ENCODE measurements at regions not wholly inside any gene's neighbourhood (a gene's known extent, or its start where the extent isn't known, plus 50 kb on each side); places are given as distances from the start of the nearest gene placed in this dataset.

DNA sequence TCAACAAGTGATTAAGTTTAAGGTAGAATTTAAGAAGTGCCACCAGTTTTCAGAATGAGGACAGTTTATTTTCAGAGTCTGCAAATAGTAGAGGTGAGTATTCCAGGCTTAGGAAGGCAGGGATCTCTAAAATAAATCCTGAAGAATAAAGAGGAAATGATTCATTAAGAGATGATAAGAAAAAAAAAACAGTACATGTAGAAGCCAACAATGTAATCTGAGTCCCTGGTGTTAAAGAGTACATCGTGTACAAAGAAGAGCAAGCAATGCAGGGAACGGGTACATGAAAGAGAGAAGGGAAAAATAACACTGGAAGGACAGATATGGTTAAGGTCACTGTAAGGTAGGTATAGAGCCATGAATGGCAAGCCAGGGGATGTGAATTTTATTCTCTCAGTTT is 95.2 kb upstream of the FOXG1 start:
- DNase-seq (ENCODE audit: low spot score), result no peak
- peak; percentile 81 for ATAC-seq (ENCODE audit: low read depth)
- peaks cover 5% of the 10 kb centered on the region for H3K36me3 ChIP-seq (ENCODE audit: low read depth)
- peaks cover 51% of the 10 kb centered on the region for H3K4me1 ChIP-seq (ENCODE audit: insufficient read depth, poor library complexity, severe bottlenecking)
- H3K27ac ChIP-seq (ENCODE audit: poor library complexity, severe bottlenecking), result peak overlapping the region; percentile 95
- TF ChIP-seq, protein P1, sequence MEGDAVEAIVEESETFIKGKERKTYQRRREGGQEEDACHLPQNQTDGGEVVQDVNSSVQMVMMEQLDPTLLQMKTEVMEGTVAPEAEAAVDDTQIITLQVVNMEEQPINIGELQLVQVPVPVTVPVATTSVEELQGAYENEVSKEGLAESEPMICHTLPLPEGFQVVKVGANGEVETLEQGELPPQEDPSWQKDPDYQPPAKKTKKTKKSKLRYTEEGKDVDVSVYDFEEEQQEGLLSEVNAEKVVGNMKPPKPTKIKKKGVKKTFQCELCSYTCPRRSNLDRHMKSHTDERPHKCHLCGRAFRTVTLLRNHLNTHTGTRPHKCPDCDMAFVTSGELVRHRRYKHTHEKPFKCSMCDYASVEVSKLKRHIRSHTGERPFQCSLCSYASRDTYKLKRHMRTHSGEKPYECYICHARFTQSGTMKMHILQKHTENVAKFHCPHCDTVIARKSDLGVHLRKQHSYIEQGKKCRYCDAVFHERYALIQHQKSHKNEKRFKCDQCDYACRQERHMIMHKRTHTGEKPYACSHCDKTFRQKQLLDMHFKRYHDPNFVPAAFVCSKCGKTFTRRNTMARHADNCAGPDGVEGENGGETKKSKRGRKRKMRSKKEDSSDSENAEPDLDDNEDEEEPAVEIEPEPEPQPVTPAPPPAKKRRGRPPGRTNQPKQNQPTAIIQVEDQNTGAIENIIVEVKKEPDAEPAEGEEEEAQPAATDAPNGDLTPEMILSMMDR (IDR thresholded peaks at IDR 0.05; ENCODE audit: poor library complexity, severe bottlenecking), result no peak
- no peak overlapping the region for H3K4me3 ChIP-seq (ENCODE audit: severe bottlenecking)
- no peaks in the 10 kb centered on the region for H3K9me3 ChIP-seq (ENCODE audit: severe bottlenecking)
- H3K27me3 ChIP-seq (ENCODE audit: insufficient read depth, poor library complexity, severe bottlenecking), result no peaks in the 10 kb centered on the region

DNA sequence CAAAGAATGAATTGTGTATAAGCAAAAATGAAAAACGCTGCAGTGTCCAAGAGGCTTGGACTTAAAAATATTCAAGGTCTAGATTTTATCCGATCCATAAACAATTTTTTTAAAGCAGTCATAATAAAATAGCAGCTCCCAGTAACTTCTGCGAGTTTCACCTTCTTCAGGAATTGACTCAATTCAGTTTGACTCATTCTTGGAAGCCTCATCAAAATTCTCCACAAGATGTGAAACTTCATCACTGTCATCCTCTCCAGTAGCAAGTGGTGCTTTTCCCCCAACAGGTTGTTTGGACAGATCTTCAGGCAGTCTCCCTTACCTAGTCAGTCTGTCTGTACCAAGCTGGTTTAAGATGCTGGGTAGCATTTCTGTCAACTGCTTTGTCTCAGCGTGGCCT is 93.5 kb upstream of the FOXG1 start:
- H3K36me3 ChIP-seq (ENCODE audit: low read depth), result peaks cover 5% of the 10 kb centered on the region
- H3K27ac ChIP-seq (ENCODE audit: poor library complexity, severe bottlenecking), result peak overlapping the region; percentile 95
- no peaks in the 10 kb centered on the region for H3K27me3 ChIP-seq (ENCODE audit: insufficient read depth, poor library complexity, severe bottlenecking)
- H3K4me3 ChIP-seq (ENCODE audit: severe bottlenecking), result no peak overlapping the region
- ATAC-seq (ENCODE audit: low read depth) (no peak), DNase-seq (ENCODE audit: low spot score) (no peak)
- no peaks in the 10 kb centered on the region for H3K9me3 ChIP-seq (ENCODE audit: severe bottlenecking)
- TF ChIP-seq, protein P1 (IDR thresholded peaks at IDR 0.05; ENCODE audit: poor library complexity, severe bottlenecking), result no peak
- peaks cover 62% of the 10 kb centered on the region for H3K4me1 ChIP-seq (ENCODE audit: insufficient read depth, poor library complexity, severe bottlenecking)

DNA sequence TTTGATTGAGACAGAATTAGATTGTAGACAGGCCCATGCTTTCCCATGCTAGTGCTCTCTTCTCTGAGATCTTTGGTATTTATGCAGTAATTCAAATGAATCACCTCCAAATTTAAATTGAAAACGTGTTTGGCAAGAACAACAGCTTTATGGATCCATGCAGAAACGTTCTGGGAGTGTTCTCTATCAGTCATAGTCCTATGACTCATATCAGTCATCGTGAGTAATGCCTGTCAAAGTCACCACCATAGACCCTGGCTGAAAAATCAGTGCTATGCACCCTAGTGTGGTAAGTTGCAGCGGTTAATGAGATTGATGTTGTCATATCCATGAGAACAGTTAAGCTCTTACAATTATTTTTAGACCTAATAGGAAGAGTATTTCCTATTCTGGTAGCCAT is 90.1 kb upstream of the FOXG1 start:
- H3K36me3 ChIP-seq (ENCODE audit: low read depth), result peaks cover 5% of the 10 kb centered on the region; the same call in 1 of the 2 replicates
- TF ChIP-seq, protein P1 (IDR thresholded peaks at IDR 0.05; ENCODE audit: poor library complexity, severe bottlenecking), result peak; percentile 5
- H3K27me3 ChIP-seq (ENCODE audit: insufficient read depth, poor library complexity, severe bottlenecking), result no peaks in the 10 kb centered on the region
- no peaks in the 10 kb centered on the region for H3K9me3 ChIP-seq (ENCODE audit: severe bottlenecking)
- no peak overlapping the region for H3K4me3 ChIP-seq (ENCODE audit: severe bottlenecking)
- peaks cover 56% of the 10 kb centered on the region for H3K4me1 ChIP-seq (ENCODE audit: insufficient read depth, poor library complexity, severe bottlenecking)
- peak overlapping the region; percentile 92 for H3K27ac ChIP-seq (ENCODE audit: poor library complexity, severe bottlenecking)
- DNase-seq (ENCODE audit: low spot score) (no peak), ATAC-seq (ENCODE audit: low read depth) (peak; percentile 99)

DNA sequence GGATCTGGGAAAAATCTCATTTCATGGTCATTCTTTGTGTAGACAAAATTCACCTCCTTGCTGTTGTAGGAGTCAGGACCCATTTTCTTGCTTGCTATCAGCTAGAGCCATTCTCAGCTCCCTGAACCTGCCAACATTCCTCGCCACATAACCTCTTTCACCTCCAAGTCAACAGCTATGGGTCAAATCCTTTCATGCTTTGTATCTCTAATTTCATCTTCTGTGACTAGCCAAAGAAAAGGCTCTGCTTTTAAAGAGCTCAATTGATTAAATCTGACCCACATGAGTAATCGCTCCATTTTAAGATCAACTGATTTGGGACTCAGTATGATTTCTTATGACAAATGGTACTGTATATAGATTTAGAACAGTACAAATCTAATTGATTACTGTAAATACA is 89.2 kb upstream of the FOXG1 start:
- Histone ChIP-seq H3K36me3 (ENCODE audit: low read depth) (0 out of 2 replicates have a peak, but pooled peaks cover 5% of the 10 kb centered on the region), H3K4me1 (ENCODE audit: insufficient read depth, poor library complexity, severe bottlenecking) (peaks cover 47% of the 10 kb centered on the region), H3K9me3 (ENCODE audit: severe bottlenecking) (no peaks in the 10 kb centered on the region), H3K27ac (ENCODE audit: poor library complexity, severe bottlenecking) (peak overlapping the region; percentile 92), H3K4me3 (ENCODE audit: severe bottlenecking) (no peak overlapping the region), H3K27me3 (ENCODE audit: insufficient read depth, poor library complexity, severe bottlenecking) (no peaks in the 10 kb centered on the region)
- TF ChIP-seq, protein P1 (IDR thresholded peaks at IDR 0.05; ENCODE audit: poor library complexity, severe bottlenecking), result no peak
- ATAC-seq (ENCODE audit: low read depth) (no peak), DNase-seq (ENCODE audit: low spot score) (no peak)

DNA sequence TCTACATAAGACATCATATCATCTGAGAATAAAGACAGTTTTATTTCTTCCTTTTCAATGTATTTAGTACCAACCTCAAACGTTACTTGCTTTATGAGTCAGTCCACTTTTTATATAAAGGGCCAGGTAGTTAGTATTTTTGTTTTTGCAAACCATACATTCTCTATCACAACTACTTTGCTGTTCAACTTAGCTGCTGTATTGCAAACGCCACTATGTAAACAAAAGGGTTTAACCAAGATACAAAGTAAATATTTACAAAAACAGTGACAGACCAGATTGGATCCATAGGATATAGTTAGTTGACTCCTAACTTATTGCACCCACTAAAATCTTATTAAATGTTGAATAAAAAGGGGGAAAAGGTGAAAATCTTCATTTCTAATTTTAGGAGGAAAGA is 87.7 kb upstream of the FOXG1 start:
- ATAC-seq (ENCODE audit: low read depth) (no peak), DNase-seq (ENCODE audit: low spot score) (no peak)
- Histone ChIP-seq H3K4me1 (ENCODE audit: insufficient read depth, poor library complexity, severe bottlenecking) (peaks cover 37% of the 10 kb centered on the region), H3K36me3 (ENCODE audit: low read depth) (0 out of 2 replicates have a peak, but pooled peaks cover 5% of the 10 kb centered on the region), H3K4me3 (ENCODE audit: severe bottlenecking) (no peak overlapping the region), H3K9me3 (ENCODE audit: severe bottlenecking) (no peaks in the 10 kb centered on the region), H3K27me3 (ENCODE audit: insufficient read depth, poor library complexity, severe bottlenecking) (no peaks in the 10 kb centered on the region), H3K27ac (ENCODE audit: poor library complexity, severe bottlenecking) (no peak overlapping the region)
- TF ChIP-seq, protein P1 (IDR thresholded peaks at IDR 0.05; ENCODE audit: poor library complexity, severe bottlenecking), result no peak
